SH-SY5Y (cell line): ENCODE measurements at regions not wholly inside any gene's neighbourhood (a gene's known extent, or its start where the extent isn't known, plus 50 kb on each side); places are given as distances from the start of the nearest gene placed in this dataset.

Experiments
- GATA2 ChIP-seq: IDR thresholded peaks from 2 replicates; pipeline ENCODE4 v1.6.1; 2011; ENCODE audit warnings: mild to moderate bottlenecking, low read depth, low read length
- GATA3 ChIP-seq: IDR thresholded peaks from 2 replicates; pipeline ENCODE4 v1.6.1; 2011; ENCODE audit warnings: low read depth, mild to moderate bottlenecking, low read length, moderate library complexity

DNA sequence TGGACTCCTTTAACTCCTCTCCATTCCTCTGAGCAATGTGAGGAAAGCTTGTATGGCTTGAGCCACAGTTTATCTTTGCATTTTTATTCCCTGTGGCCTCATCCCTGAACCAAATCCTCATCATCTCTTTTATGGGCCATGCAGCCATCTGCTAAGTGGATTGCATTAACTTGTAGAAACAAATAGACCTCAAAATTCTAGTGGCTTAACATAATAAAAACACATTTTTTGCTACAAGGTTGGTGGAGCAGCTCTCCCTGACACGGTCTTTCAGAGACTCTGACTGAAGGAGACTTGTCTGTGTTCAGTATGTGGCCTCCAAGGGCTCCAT lies 135.3 kb downstream of the RPL22L1 start:
- TF ChIP-seq GATA2 = no peak
- TF ChIP-seq GATA3 = no peak
